ENCODE measurements at regions not wholly inside any gene's neighbourhood (a gene's known extent, or its start where the extent isn't known, plus 50 kb on each side); places are given as distances from the start of the nearest gene placed in this dataset.

GRCh38 chr6:90874931-90875330, 288.1 kb upstream of the MAP3K7 start:
- TF ChIP-seq CTCF (IDR thresholded peaks at IDR 0.05; ENCODE audit: control extremely low read depth in 1 of 3, insufficient read depth in 1 of 3, low read depth in 1 of 3, low read length in 3 of 3), result no peak
- TF ChIP-seq TAF1 (IDR thresholded peaks at IDR 0.05; ENCODE audit: low read depth, low read length), result no peak
- no peak for TF ChIP-seq POLR2A (IDR thresholded peaks at IDR 0.05; ENCODE audit: control extremely low read depth in 1 of 2, low read depth in 2 of 2, low read length in 2 of 2)
- no peak for TF ChIP-seq CEBPB (IDR thresholded peaks at IDR 0.05; ENCODE audit: low read depth, low read length)
- TF ChIP-seq GABPA (IDR thresholded peaks at IDR 0.05; ENCODE audit: borderline replicate concordance, insufficient read depth, low read length), result no peak
- no peak for TF ChIP-seq YY1 (IDR thresholded peaks at IDR 0.05; ENCODE audit: low read depth, low read length)
- no peak for TF ChIP-seq MAX (IDR thresholded peaks at IDR 0.05)
- TF ChIP-seq CBX5 (IDR thresholded peaks at IDR 0.05; ENCODE audit: low read depth, low read length), result no peak
- TF ChIP-seq JUN (IDR thresholded peaks at IDR 0.05; ENCODE audit: low read depth, low read length), result no peak
- no peak for TF ChIP-seq CHD2 (IDR thresholded peaks at IDR 0.05; ENCODE audit: low read length)
- no peak for TF ChIP-seq SP2 (IDR thresholded peaks at IDR 0.05; ENCODE audit: low read length)
- no peak for TF ChIP-seq E2F6 (IDR thresholded peaks at IDR 0.05)

All from H1 (cell line).